Neural cell (in vitro differentiated cells): ENCODE measurements at regions not wholly inside any gene's neighbourhood (a gene's known extent, or its start where the extent isn't known, plus 50 kb on each side); places are given as distances from the start of the nearest gene placed in this dataset.

ENCODE experiments used
- H2AFZ ChIP-seq: fragments of 200-600, 300-800 bp; sonication (generic), shearing (Covaris generic); 2 replicates; pipeline ENCODE4 v1.6.0; 2014; ENCODE audit warnings: low read depth, mild to moderate bottlenecking, antibody characterized with exemption, low read length, moderate library complexity
- H3F3A ChIP-seq: fragments of 200-600 bp; shearing (Covaris generic); 2 replicates; pipeline ENCODE4 v1.6.1; 2016; ENCODE audit warnings: mild to moderate bottlenecking, moderate library complexity, mixed read lengths, antibody characterized with exemption, low read length; ENCODE audit not compliant: insufficient read depth, poor library complexity, severe bottlenecking
- H3K27ac ChIP-seq: fragments of 200-600, 300-800 bp; sonication (generic), shearing (Covaris generic); 2 replicates; pipeline ENCODE4 v1.5.1; 2014; ENCODE audit warnings: mild to moderate bottlenecking, low read length, moderate library complexity
- H3K27me3 ChIP-seq: fragments of 300-800, 200-600 bp; sonication (generic), shearing (Covaris generic); 2 replicates; pipeline ENCODE4 v1.6.0; 2014; ENCODE audit warnings: mild to moderate bottlenecking, low read depth, low read length, moderate library complexity; ENCODE audit not compliant: insufficient read depth
- H3K36me3 ChIP-seq: fragments of 300-800, 200-600 bp; sonication (generic), shearing (Covaris generic); 2 replicates; pipeline ENCODE4 v1.5.1; 2014; ENCODE audit warnings: mild to moderate bottlenecking, antibody characterized with exemption, low read length, moderate library complexity; ENCODE audit not compliant: insufficient read depth
- H3K4me2 ChIP-seq: fragments of 300-800, 200-600 bp; sonication (generic), shearing (Covaris generic); 2 replicates; pipeline ENCODE4 v1.6.0; 2014; ENCODE audit warnings: mild to moderate bottlenecking, low read length
- H3K4me3 ChIP-seq: fragments of 300-800, 200-600 bp; sonication (generic), shearing (Covaris generic); 2 replicates; pipeline ENCODE4 v1.5.1; 2014; ENCODE audit warnings: mild to moderate bottlenecking, low read length, moderate library complexity
- H3K79me2 ChIP-seq: fragments of 200-600 bp; shearing (Covaris generic); replicated peaks from 2 replicates; pipeline ENCODE4 v1.6.0; 2014; ENCODE audit warnings: mild to moderate bottlenecking, low read length, moderate library complexity; ENCODE audit not compliant: insufficient read depth
- H3K9ac ChIP-seq: fragments of 300-800, 200-600 bp; sonication (generic), shearing (Covaris generic); 2 replicates; pipeline ENCODE4 v1.6.1; 2016; ENCODE audit warnings: mild to moderate bottlenecking, low read length, mixed read lengths
- H3K9me2 ChIP-seq: fragments of 200-600 bp; shearing (Covaris generic); 2 replicates; pipeline ENCODE4 v1.6.1; 2016; ENCODE audit warnings: mild to moderate bottlenecking, low read length, mixed read lengths; ENCODE audit not compliant: insufficient read depth
- H3K9me3 ChIP-seq: fragments of 200-600, 300-800 bp; sonication (generic), shearing (Covaris generic); 2 replicates; pipeline ENCODE4 v1.6.1; 2016; ENCODE audit warnings: mild to moderate bottlenecking, mixed run types, low read length, moderate library complexity, mixed read lengths
- H4K20me1 ChIP-seq: fragments of 200-600 bp; shearing (Covaris generic); 2 replicates; pipeline ENCODE4 v1.6.1; 2016; ENCODE audit warnings: mild to moderate bottlenecking, mixed run types; ENCODE audit not compliant: insufficient read depth
- CTCF ChIP-seq: fragments of 450-650 bp; IDR thresholded peaks from 2 replicates; pipeline ENCODE4 v1.5.1; 2014; ENCODE audit warnings: antibody characterized with exemption, mild to moderate bottlenecking, moderate library complexity; ENCODE audit not compliant: poor library complexity, severe bottlenecking
- EP300 ChIP-seq: fragments of 450-650 bp; conservative IDR thresholded peaks from 2 replicates; pipeline ENCODE4 v1.6.1; 2014; ENCODE audit warnings: antibody characterized with exemption, mild to moderate bottlenecking, moderate library complexity; ENCODE audit not compliant: poor library complexity, severe bottlenecking
- EZH2 ChIP-seq: fragments of 200-600, 300-800 bp; shearing (Covaris generic), sonication (generic); IDR thresholded peaks from 2 replicates; pipeline ENCODE4 v1.6.1; 2014; ENCODE audit warnings: antibody characterized with exemption, low read length, borderline replicate concordance, mild to moderate bottlenecking; ENCODE audit not compliant: insufficient read depth, poor library complexity, severe bottlenecking
- MXI1 ChIP-seq: fragments of 450-650 bp; conservative IDR thresholded peaks from 2 replicates; pipeline ENCODE4 v1.6.1; 2014; ENCODE audit warnings: antibody characterized with exemption, mild to moderate bottlenecking; ENCODE audit not compliant: poor library complexity, severe bottlenecking
- POLR2AphosphoS5 ChIP-seq: IDR thresholded peaks from 2 replicates; pipeline ENCODE4 v1.6.1; 2012
- RAD21 ChIP-seq: fragments of 450-650 bp; conservative IDR thresholded peaks from 2 replicates; pipeline ENCODE4 v1.6.1; 2014; ENCODE audit warnings: antibody characterized with exemption, mild to moderate bottlenecking, moderate library complexity
- REST ChIP-seq: IDR thresholded peaks from 2 replicates; pipeline ENCODE4 v1.6.1; 2012; ENCODE audit warnings: borderline replicate concordance
- SMC3 ChIP-seq: fragments of 450-650 bp; conservative IDR thresholded peaks from 2 replicates; pipeline ENCODE4 v1.6.1; 2014; ENCODE audit warnings: antibody characterized with exemption, mild to moderate bottlenecking, moderate library complexity; ENCODE audit not compliant: poor library complexity
- TAF1 ChIP-seq: IDR thresholded peaks from 2 replicates; pipeline ENCODE4 v1.6.1; 2012; ENCODE audit warnings: low read depth

GRCh38 chr11:109785714-109786113, 307.5 kb upstream of the ZC3H12C start:
- Histone ChIP-seq H3K9ac (no peak overlapping the region), H4K20me1 (no peaks in the 10 kb centered on the region), H3K9me2 (no peaks in the 10 kb centered on the region), H3K36me3 (no peaks in the 10 kb centered on the region), H3K27me3 (no peaks in the 10 kb centered on the region), H3F3A (no peaks in the 10 kb centered on the region), H3K4me3 (no peak overlapping the region), H3K79me2 (no peaks in the 10 kb centered on the region), H3K9me3 (no peaks in the 10 kb centered on the region), H3K4me2 (no peak overlapping the region), H3K27ac (peak overlapping the region; percentile 25), H2AFZ (no peak overlapping the region)
- TF ChIP-seq EZH2 (no peak), MXI1 (no peak), POLR2AphosphoS5 (no peak), REST (no peak), EP300 (no peak), CTCF (no peak), RAD21 (no peak), SMC3 (no peak), TAF1 (no peak)

- no peaks in the 10 kb centered on the region for H3F3A ChIP-seq
- no peaks in the 10 kb centered on the region for H3K36me3 ChIP-seq
- no peak overlapping the region for H3K9ac ChIP-seq
- no peaks in the 10 kb centered on the region for H3K79me2 ChIP-seq
- H2AFZ ChIP-seq = no peak overlapping the region
- no peak overlapping the region for H3K4me2 ChIP-seq
- H3K9me3 ChIP-seq = no peaks in the 10 kb centered on the region
- H3K27ac ChIP-seq = no peak overlapping the region
- no peaks in the 10 kb centered on the region for H3K9me2 ChIP-seq
- no peak for TF ChIP-seq RAD21
- no peak for TF ChIP-seq POLR2AphosphoS5
- TF ChIP-seq REST = no peak
- TF ChIP-seq EP300 = no peak
- TF ChIP-seq EZH2 = no peak
- TF ChIP-seq CTCF = no peak
- TF ChIP-seq SMC3 = no peak
- TF ChIP-seq TAF1 = no peak
- TF ChIP-seq MXI1 = no peak
- no peaks in the 10 kb centered on the region for H3K27me3 ChIP-seq
- H3K4me3 ChIP-seq = no peak overlapping the region
- no peaks in the 10 kb centered on the region for H4K20me1 ChIP-seq
Observed at GRCh38 chr11:109788948-109789490, 304.2 kb upstream of the ZC3H12C start.
